GM18502 (cell line): ENCODE measurements at regions not wholly inside any gene's neighbourhood (a gene's known extent, or its start where the extent isn't known, plus 50 kb on each side); places are given as distances from the start of the nearest gene placed in this dataset.
A peak's percentile ranks its signal among the peaks of the same experiment; 100 is the strongest.

Source experiments
- ATAC-seq: cut with Tn5 transposase; IDR thresholded peaks from one replicate; pipeline ENCODE4 v1.9.1; 2021; ENCODE audit warnings: mild to moderate bottlenecking; ENCODE audit not compliant: unreplicated experiment, poor library complexity

- ATAC-seq, result peak; percentile 97
These were observed 51.1 kb upstream of the UNC5C start for GRCh38 chr4:95599777-95600400.
